ENCODE measurements at regions not wholly inside any gene's neighbourhood (a gene's known extent, or its start where the extent isn't known, plus 50 kb on each side); places are given as distances from the start of the nearest gene placed in this dataset.

GRCh38 chr3:124631727-124632126, 98.5 kb upstream of the UMPS start:
- TF ChIP-seq POLR2A (IDR thresholded peaks at IDR 0.05) (no peak), CTCF (IDR thresholded peaks at IDR 0.05) (no peak)
